CD4-positive, alpha-beta T cell (primary cell): ENCODE measurements at regions not wholly inside any gene's neighbourhood (a gene's known extent, or its start where the extent isn't known, plus 50 kb on each side); places are given as distances from the start of the nearest gene placed in this dataset.

ENCODE experiments used
- ATAC-seq: fragments of 200-7000 bp; cut with Tn5 transposase; one replicate; pipeline ENCODE4 v1.10.0; 2022; ENCODE audit warnings: mild to moderate bottlenecking; ENCODE audit not compliant: poor library complexity
- CTCF ChIA-PET: fragments of 350-600 bp; sonication (Branson Sonifier 250); formaldehyde crosslinking; loops from one replicate; lab custom pipeline; 2021; ENCODE audit warnings: antibody characterized with exemption, inconsistent platforms; lab: Charles Lee
- POLR2A ChIA-PET: fragments of 350-600 bp; sonication (Branson Sonifier 250); formaldehyde crosslinking; loops from one replicate; lab custom pipeline; 2021; ENCODE audit warnings: antibody characterized with exemption, inconsistent platforms; lab: Charles Lee
- DNase-seq, 14 experiments: peaks; one replicate each; pipeline ENCODE4 v3.0.0-alpha.2; 2013 to 2020; ENCODE audit warnings: mixed read lengths in 2 of 14
- H3K27ac ChIP-seq, 2 donors: one replicate each; pipeline versions ENCODE4 v1.5.1 to v1.7.0; 2013; ENCODE audit warnings: low read length in 2 of 2, low read depth in 1 of 2, mild to moderate bottlenecking in 1 of 2
- H3K27me3 ChIP-seq, 2 experiments: 1 replicate in 1 of 2; 2 replicates in 1 of 2; pipeline versions ENCODE4 v1.6.1 to v1.7.0; 2013; ENCODE audit warnings: low read length in 2 of 2, control low read depth in 1 of 2, mild to moderate bottlenecking in 1 of 2, moderate library complexity in 1 of 2; ENCODE audit not compliant: insufficient read depth in 2 of 2, control insufficient read depth in 1 of 2
- H3K36me3 ChIP-seq: one replicate; pipeline ENCODE4 v1.6.1; 2013; ENCODE audit warnings: low read length, control low read depth; ENCODE audit not compliant: insufficient read depth
- H3K4me1 ChIP-seq: one replicate; pipeline ENCODE4 v1.6.1; 2013; ENCODE audit warnings: low read length, control low read depth; ENCODE audit not compliant: insufficient read depth
- H3K4me3 ChIP-seq: one replicate; pipeline ENCODE4 v1.5.1; 2013; ENCODE audit warnings: mild to moderate bottlenecking, low read length, moderate library complexity
- H3K9me3 ChIP-seq, 2 experiments: 1 replicate in 1 of 2; 2 replicates in 1 of 2; pipeline versions ENCODE4 v1.6.1 to v1.7.0; 2013; ENCODE audit warnings: low read length in 2 of 2, mild to moderate bottlenecking in 2 of 2, control low read depth in 1 of 2, moderate library complexity in 1 of 2; ENCODE audit not compliant: control insufficient read depth in 1 of 2, insufficient read depth in 1 of 2
- H3K27ac Mint-ChIP-seq: one replicate; pipeline ENCODE4 v1.8.0; 2020; ENCODE audit warnings: mixed read lengths
- H3K27me3 Mint-ChIP-seq: one replicate; pipeline ENCODE4 v1.8.0; 2021; ENCODE audit warnings: mixed read lengths
- H3K36me3 Mint-ChIP-seq: one replicate; pipeline ENCODE4 v1.8.0; 2021; ENCODE audit warnings: low read depth, mixed read lengths
- H3K4me1 Mint-ChIP-seq: one replicate; pipeline ENCODE4 v1.8.0; 2021; ENCODE audit warnings: low read depth, mixed read lengths
- H3K4me3 Mint-ChIP-seq: one replicate; pipeline ENCODE4 v1.8.0; 2020; ENCODE audit warnings: mild to moderate bottlenecking, mixed read lengths
- H3K9me3 Mint-ChIP-seq: one replicate; pipeline ENCODE4 v1.8.0; 2020; ENCODE audit warnings: mixed read lengths
- CTCF ChIP-seq: fragments of 200-600 bp; IDR thresholded peaks from one replicate; pipeline ENCODE4 v1.8.0; 2022; ENCODE audit warnings: antibody characterized with exemption, mild to moderate bottlenecking
- intact Hi-C, 2 experiments: fragments of 100-400 bp; cut with DNase I in 1 of 2; cut with micrococcal nuclease in 1 of 2; formaldehyde crosslinking; loops; one replicate each; pipeline versions ENCODE4 v1.15.1 to v1.9.0; 2023 to 2025; cut with DNase I, micrococcal nuclease

DNA sequence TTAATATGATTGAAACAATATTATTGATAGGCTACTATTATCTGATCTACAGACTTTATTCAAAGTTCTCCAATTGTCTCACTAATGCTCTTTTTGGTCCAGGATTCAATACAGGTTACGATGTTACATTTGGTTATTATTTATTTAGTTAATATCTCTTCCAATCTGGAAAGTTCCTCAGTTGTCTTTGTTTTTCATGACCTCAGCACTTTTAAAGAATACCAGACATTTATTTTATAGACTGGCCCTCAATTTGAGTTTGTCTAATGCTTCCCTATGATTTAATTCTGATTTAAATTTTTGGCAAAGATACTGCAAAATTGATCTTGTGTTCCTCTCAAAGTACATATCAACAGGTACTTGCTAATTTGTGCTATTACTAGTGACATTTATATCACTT lies 937.4 kb downstream of the KCNMA1 start:
- no peak overlapping the region for H3K4me3 ChIP-seq
- H3K4me1 ChIP-seq: no peaks in the 10 kb centered on the region
- no peaks in the 10 kb centered on the region for H3K9me3 Mint-ChIP-seq
- CTCF ChIA-PET: no interaction called here
- H3K27ac ChIP-seq: no peak overlapping the region
- no peak overlapping the region for H3K4me3 Mint-ChIP-seq
- ATAC-seq (no peak), DNase-seq (no peak)
- no peaks in the 10 kb centered on the region for H3K27me3 ChIP-seq
- no peaks in the 10 kb centered on the region for H3K36me3 Mint-ChIP-seq
- TF ChIP-seq CTCF: no peak
- intact Hi-C loops: no loop called here
- peaks cover 0 to 3% of the 10 kb centered on the region in 2 experiments for H3K9me3 ChIP-seq
- no peaks in the 10 kb centered on the region for H3K36me3 ChIP-seq
- H3K27ac Mint-ChIP-seq: no peak overlapping the region
- POLR2A ChIA-PET: no interaction called here
- H3K4me1 Mint-ChIP-seq: no peaks in the 10 kb centered on the region
- H3K27me3 Mint-ChIP-seq: no peaks in the 10 kb centered on the region

DNA sequence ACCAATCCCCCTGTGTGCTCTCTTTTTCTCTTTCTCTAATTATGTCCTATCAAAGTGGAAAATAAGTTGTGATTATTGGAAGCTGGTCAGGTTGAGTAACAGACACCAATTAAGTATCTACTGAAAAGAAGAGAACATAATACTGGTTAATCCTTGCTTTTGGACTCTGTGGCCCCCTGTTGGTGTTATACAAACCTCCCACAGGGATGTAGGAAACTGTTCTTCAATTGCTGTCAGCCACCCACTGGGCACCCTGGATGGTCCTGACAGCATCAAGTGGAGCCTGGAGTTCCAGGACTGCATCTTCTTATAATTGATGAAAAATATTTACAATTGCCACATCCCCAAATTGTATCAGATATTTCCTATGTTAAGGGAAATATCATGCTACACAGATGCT lies 939.7 kb downstream of the KCNMA1 start:
- Histone ChIP-seq H3K27ac (no peak overlapping the region), H3K4me3 (no peak overlapping the region), H3K36me3 (no peaks in the 10 kb centered on the region), H3K4me1 (no peaks in the 10 kb centered on the region), H3K27me3 (no peaks in the 10 kb centered on the region), H3K9me3 (no peaks in the 10 kb centered on the region)
- ATAC-seq: no peak
- TF ChIP-seq CTCF: no peak
- ChIA-PET CTCF (no interaction called here), POLR2A (no interaction called here)
- no peak for DNase-seq
- Mint-ChIP-seq H3K4me3 (no peak overlapping the region), H3K4me1 (no peaks in the 10 kb centered on the region), H3K36me3 (no peaks in the 10 kb centered on the region), H3K27me3 (no peaks in the 10 kb centered on the region), H3K27ac (no peak overlapping the region), H3K9me3 (no peaks in the 10 kb centered on the region)
- intact Hi-C loops: no loop called here

DNA sequence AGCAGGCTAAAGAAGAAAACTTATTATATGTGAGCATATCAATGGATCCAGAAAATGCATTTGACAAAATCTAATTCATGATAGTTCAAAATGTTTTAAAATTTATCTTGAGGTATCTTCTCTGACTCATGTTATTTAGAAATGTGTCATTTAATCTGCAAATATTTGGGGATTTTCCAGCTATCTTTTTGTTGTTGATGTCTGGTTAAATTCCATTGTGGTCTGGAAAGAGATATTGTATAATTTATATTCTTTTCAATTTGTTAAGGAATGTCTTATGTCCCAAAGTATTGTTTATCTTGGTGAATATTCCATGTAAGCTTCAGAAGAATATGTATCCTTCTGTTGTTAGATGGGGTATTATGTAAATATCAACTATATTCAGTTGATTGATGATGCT lies 942.5 kb downstream of the KCNMA1 start:
- H3K27me3 ChIP-seq: no peaks in the 10 kb centered on the region
- ChIA-PET CTCF (no interaction called here), POLR2A (no interaction called here)
- Mint-ChIP-seq H3K4me1 (no peaks in the 10 kb centered on the region), H3K4me3 (no peak overlapping the region), H3K27me3 (no peaks in the 10 kb centered on the region), H3K9me3 (peaks cover 4% of the 10 kb centered on the region), H3K27ac (no peak overlapping the region), H3K36me3 (no peaks in the 10 kb centered on the region)
- H3K9me3 ChIP-seq: no peaks in the 10 kb centered on the region
- intact Hi-C loops: no loop called here
- no peaks in the 10 kb centered on the region for H3K36me3 ChIP-seq
- no peaks in the 10 kb centered on the region for H3K4me1 ChIP-seq
- no peak for TF ChIP-seq CTCF
- DNase-seq (no peak), ATAC-seq (no peak)
- no peak overlapping the region for H3K27ac ChIP-seq
- H3K4me3 ChIP-seq: no peak overlapping the region
